ENCODE measurements at regions not wholly inside any gene's neighbourhood (a gene's known extent, or its start where the extent isn't known, plus 50 kb on each side); places are given as distances from the start of the nearest gene placed in this dataset.

GRCh38 chr9:73527521-73527920, 375.9 kb downstream of the ANXA1 start:
- Histone ChIP-seq H3K4me3 (replicated peaks; ENCODE audit: low read depth, low read length) (no peak overlapping the region), H3K36me3 (ENCODE audit: control insufficient read depth, insufficient read depth, low read length) (no peaks in the 10 kb centered on the region), H3K27me3 (replicated peaks; ENCODE audit: control insufficient read depth, insufficient read depth, low read length) (no peaks in the 10 kb centered on the region)
- DNase-seq (ENCODE audit: extremely low read depth, insufficient read length): no peak
- no peak for TF ChIP-seq CTCF (IDR thresholded peaks at IDR 0.05; ENCODE audit: insufficient read depth, low read length, poor library complexity, severe bottlenecking)

GRCh38 chr9:73528926-73529325, 377.3 kb downstream of the ANXA1 start:
- Histone ChIP-seq H3K27me3 (replicated peaks; ENCODE audit: control insufficient read depth, insufficient read depth, low read length) (no peaks in the 10 kb centered on the region), H3K4me3 (replicated peaks; ENCODE audit: low read depth, low read length) (no peak overlapping the region), H3K36me3 (ENCODE audit: control insufficient read depth, insufficient read depth, low read length) (no peaks in the 10 kb centered on the region)
- DNase-seq (ENCODE audit: extremely low read depth, insufficient read length): no peak
- no peak for TF ChIP-seq CTCF (IDR thresholded peaks at IDR 0.05; ENCODE audit: insufficient read depth, low read length, poor library complexity, severe bottlenecking)

- H3K4me3 ChIP-seq (replicated peaks; ENCODE audit: low read depth, low read length): no peak overlapping the region
- DNase-seq (ENCODE audit: extremely low read depth, insufficient read length): no peak
- no peak for TF ChIP-seq CTCF (IDR thresholded peaks at IDR 0.05; ENCODE audit: insufficient read depth, low read length, poor library complexity, severe bottlenecking)
- H3K27me3 ChIP-seq (replicated peaks; ENCODE audit: control insufficient read depth, insufficient read depth, low read length): no peaks in the 10 kb centered on the region
- H3K36me3 ChIP-seq (ENCODE audit: control insufficient read depth, insufficient read depth, low read length): no peaks in the 10 kb centered on the region
These were observed 378.0 kb downstream of the ANXA1 start for GRCh38 chr9:73529666-73530065.

- no peak for TF ChIP-seq CTCF (IDR thresholded peaks at IDR 0.05; ENCODE audit: insufficient read depth, low read length, poor library complexity, severe bottlenecking)
- Histone ChIP-seq H3K4me3 (replicated peaks; ENCODE audit: low read depth, low read length) (no peak overlapping the region), H3K36me3 (ENCODE audit: control insufficient read depth, insufficient read depth, low read length) (no peaks in the 10 kb centered on the region), H3K27me3 (replicated peaks; ENCODE audit: control insufficient read depth, insufficient read depth, low read length) (no peaks in the 10 kb centered on the region)
- DNase-seq (ENCODE audit: extremely low read depth, insufficient read length): no peak
These were observed 379.4 kb downstream of the ANXA1 start for GRCh38 chr9:73531051-73531532.

GRCh38 chr9:73531658-73532057, 380.0 kb downstream of the ANXA1 start:
- no peaks in the 10 kb centered on the region for H3K27me3 ChIP-seq (replicated peaks; ENCODE audit: control insufficient read depth, insufficient read depth, low read length)
- no peak for TF ChIP-seq CTCF (IDR thresholded peaks at IDR 0.05; ENCODE audit: insufficient read depth, low read length, poor library complexity, severe bottlenecking)
- DNase-seq (ENCODE audit: extremely low read depth, insufficient read length): no peak
- no peaks in the 10 kb centered on the region for H3K36me3 ChIP-seq (ENCODE audit: control insufficient read depth, insufficient read depth, low read length)
- no peak overlapping the region for H3K4me3 ChIP-seq (replicated peaks; ENCODE audit: low read depth, low read length)

GRCh38 chr9:73532985-73533384, 381.3 kb downstream of the ANXA1 start:
- no peak for TF ChIP-seq CTCF (IDR thresholded peaks at IDR 0.05; ENCODE audit: insufficient read depth, low read length, poor library complexity, severe bottlenecking)

More at GRCh38 chr9:73532985-73533384, 381.3 kb downstream of the ANXA1 start:
- no peak for DNase-seq (ENCODE audit: extremely low read depth, insufficient read length)
- Histone ChIP-seq H3K4me3 (replicated peaks; ENCODE audit: low read depth, low read length) (no peak overlapping the region), H3K36me3 (ENCODE audit: control insufficient read depth, insufficient read depth, low read length) (no peaks in the 10 kb centered on the region), H3K27me3 (replicated peaks; ENCODE audit: control insufficient read depth, insufficient read depth, low read length) (no peaks in the 10 kb centered on the region)

Measured in GM06990 (cell line).